HepG2 (cell line): ENCODE measurements at regions not wholly inside any gene's neighbourhood (a gene's known extent, or its start where the extent isn't known, plus 50 kb on each side); places are given as distances from the start of the nearest gene placed in this dataset.

Experiments
- ATAC-seq: fragments of 200-7000 bp; cut with Tn5 transposase; 3 replicates; pipeline ENCODE4 v1.9.1; 2020; ENCODE audit warnings: mild to moderate bottlenecking, moderate library complexity
- BruUV-seq: library from RNA; stranded (reverse); fragments of 400-500 nt; replicated peaks from 2 replicates; lab custom pipeline; 2021; lab: Mats Ljungman, UMichigan
- CTCF ChIA-PET: fragments of 300-600 bp; formaldehyde crosslinking; extraction: SDS; loops from one replicate; lab custom pipeline; 2021; ENCODE audit warnings: low total read pairs, inconsistent platforms, low intra/inter-chr PET ratio; lab: Yijun Ruan, JAX
- POLR2A ChIA-PET: fragments of 350-600 bp; sonication (Branson Sonifier 250); formaldehyde crosslinking; loops from one replicate; lab custom pipeline; 2020; ENCODE audit warnings: antibody characterized with exemption, inconsistent platforms; lab: Yijun Ruan, JAX
- DNase-seq: peaks from one replicate; pipeline ENCODE4 v3.0.0-alpha.2; 2015; ENCODE audit warnings: low spot score
- FAIRE-seq: peaks from 3 replicates; lab custom pipeline; 2011; peaks lifted over from hg19 to GRCh38; lab: Jason Lieb, UNC
- H2AFZ ChIP-seq: one replicate; pipeline ENCODE4 v1.6.1; 2011; ENCODE audit warnings: low read length, inconsistent platforms
- H3K27ac ChIP-seq: fragments of 300-600 bp; 3 replicates; pipeline ENCODE4 v1.8.0; 2011; ENCODE audit warnings: mixed run types, mild to moderate bottlenecking, mixed read lengths, low read length, inconsistent platforms; ENCODE audit not compliant: insufficient read depth; ENCODE audit errors: extremely low read length
- H3K27me3 ChIP-seq, 2 experiments: fragments of 200-600 bp in 1 of 2; 2 replicates in 1 of 2; 3 replicates in 1 of 2; pipeline versions ENCODE4 v1.6.0 to v1.8.0; 2011; ENCODE audit warnings: low read length in 2 of 2, mild to moderate bottlenecking in 2 of 2, moderate library complexity in 2 of 2, inconsistent platforms in 1 of 2; ENCODE audit not compliant: insufficient read depth in 2 of 2, control insufficient read depth in 1 of 2
- H3K36me3 ChIP-seq, 2 experiments: fragments of 200-600 bp in 1 of 2; replicated peaks in 1 of 2; 2 replicates in 1 of 2; 3 replicates in 1 of 2; pipeline versions ENCODE4 v1.5.1 to v1.8.0; 2011; ENCODE audit warnings: low read length in 2 of 2, inconsistent platforms in 1 of 2; ENCODE audit not compliant: insufficient read depth in 2 of 2, control insufficient read depth in 1 of 2
- H3K4me1 ChIP-seq: 2 replicates; pipeline ENCODE4 v1.5.1; 2012; ENCODE audit warnings: low read length, inconsistent platforms; ENCODE audit not compliant: insufficient read depth
- H3K4me2 ChIP-seq: 2 replicates; pipeline ENCODE4 v1.6.0; 2011; ENCODE audit warnings: low read depth, low read length, inconsistent platforms
- H3K4me3 ChIP-seq, 3 experiments: fragments of 200-600 bp in 1 of 3; sonication (generic), shearing (Covaris generic) in 1 of 3; replicated peaks in 1 of 3; 2 replicates each; pipeline ENCODE4 v1.5.1; 2011 to 2016; ENCODE audit warnings: low read length in 3 of 3, inconsistent platforms in 2 of 3, low read depth in 2 of 3, mild to moderate bottlenecking in 2 of 3, control low read depth in 1 of 3, mixed read lengths in 1 of 3; ENCODE audit not compliant: insufficient read depth in 1 of 3
- H3K79me2 ChIP-seq: one replicate; pipeline ENCODE4 v1.6.1; 2011; ENCODE audit warnings: low read length, inconsistent platforms; ENCODE audit not compliant: insufficient read depth
- H3K9ac ChIP-seq: 2 replicates; pipeline ENCODE4 v1.6.0; 2011; ENCODE audit warnings: mild to moderate bottlenecking, low read depth, low read length, inconsistent platforms; ENCODE audit not compliant: insufficient read depth
- H3K9me3 ChIP-seq: 2 replicates; pipeline ENCODE4 v1.5.1; 2012; ENCODE audit warnings: mild to moderate bottlenecking, low read length
- H4K20me1 ChIP-seq: 2 replicates; pipeline ENCODE4 v1.6.0; 2011; ENCODE audit warnings: inconsistent platforms, mild to moderate bottlenecking, low read length, moderate library complexity; ENCODE audit not compliant: insufficient read depth
- CC2D1A ChIP-seq: sonication (generic); formaldehyde crosslinking; IDR thresholded peaks from 2 replicates; pipeline ENCODE4 v1.8.1; 2023; ENCODE audit warnings: mild to moderate bottlenecking, missing genetic modification reagents
- KAT7 ChIP-seq: IDR thresholded peaks from 2 replicates; pipeline ENCODE4 v1.6.1; 2018; ENCODE audit warnings: borderline replicate concordance, missing compliant biosample characterization
- REXO4 ChIP-seq: sonication (generic); formaldehyde crosslinking; IDR thresholded peaks from 2 replicates; pipeline ENCODE4 v1.8.0; 2022; ENCODE audit warnings: missing genetic modification reagents, mild to moderate bottlenecking, borderline replicate concordance
- RFX1 ChIP-seq: fragments of 450-650 bp; IDR thresholded peaks from 2 replicates; pipeline ENCODE4 v1.6.1; 2017
- WGBS: methylation state at CpG from one replicate; pipeline ENCODE4 v1.1.6; 2017; ENCODE audit warnings: low lambda C conversion rate; 5-methylcytosine and 5-hydroxymethylcytosine counted together
- in situ Hi-C: cut with HindIII; loops from 2 replicates; pipeline ENCODE4 v1.10.0; 2017; ENCODE audit warnings: low pct_unique_long_range_greater_than_20kb; ENCODE audit not compliant: extremely low pct_ligation_motif_present
- intact Hi-C: fragments of 100-400 bp; cut with micrococcal nuclease; formaldehyde crosslinking; loops from one replicate; pipeline ENCODE4 v1.10.0; 2022; ENCODE audit not compliant: unreplicated experiment

GRCh38 chr5:155898284-155898683 is 428.7 kb upstream of the SGCD start:
- in situ Hi-C loops: no loop called here
- DNase-seq (no peak), FAIRE-seq (no peak), ATAC-seq (no peak)
- no peaks in the 10 kb centered on the region for H3K9me3 ChIP-seq
- no peaks in the 10 kb centered on the region for H3K27me3 ChIP-seq
- intact Hi-C loops: no loop called here
- H3K4me2 ChIP-seq: no peak overlapping the region
- TF ChIP-seq RFX1: no peak
- TF ChIP-seq, all 625 proteins: peak for 0
- no peaks in the 10 kb centered on the region for H3K36me3 ChIP-seq
- CTCF ChIA-PET: no interaction called here
- H3K27ac ChIP-seq: no peak overlapping the region
- H3K9ac ChIP-seq: no peak overlapping the region
- no TSS peak for BruUV-seq
- POLR2A ChIA-PET: no interaction called here
- no peak overlapping the region for H2AFZ ChIP-seq
- no peaks in the 10 kb centered on the region for H3K79me2 ChIP-seq
- no peak overlapping the region for H3K4me3 ChIP-seq
- H4K20me1 ChIP-seq: no peaks in the 10 kb centered on the region
- no peaks in the 10 kb centered on the region for H3K4me1 ChIP-seq

- POLR2A ChIA-PET: no interaction called here
- ATAC-seq (no peak), DNase-seq (no peak), FAIRE-seq (no peak)
- Histone ChIP-seq H2AFZ (no peak overlapping the region), H4K20me1 (no peaks in the 10 kb centered on the region), H3K9ac (no peak overlapping the region), H3K4me3 (no peak overlapping the region), H3K27ac (no peak overlapping the region), H3K79me2 (no peaks in the 10 kb centered on the region), H3K27me3 (no peaks in the 10 kb centered on the region), H3K9me3 (no peaks in the 10 kb centered on the region), H3K4me2 (no peak overlapping the region), H3K36me3 (no peaks in the 10 kb centered on the region), H3K4me1 (no peaks in the 10 kb centered on the region)
- TF ChIP-seq KAT7 (CRISPR knock-in tag): no peak
- TF ChIP-seq REXO4 (CRISPR knock-in tag): no peak
- TF ChIP-seq CC2D1A (CRISPR knock-in tag): no peak
- in situ Hi-C loops: no loop called here
- intact Hi-C loops: no loop called here
- CTCF ChIA-PET: no interaction called here
- BruUV-seq: no TSS peak
- WGBS: 31% methylated on average over 4 of the region's 4 CpGs
Measured at GRCh38 chr5:155903791-155904190, 423.2 kb upstream of the SGCD start.
